Fibroblast of villous mesenchyme (primary cell): ENCODE measurements at regions not wholly inside any gene's neighbourhood (a gene's known extent, or its start where the extent isn't known, plus 50 kb on each side); places are given as distances from the start of the nearest gene placed in this dataset.

Experiments used
- DNase-seq: peaks from one replicate; pipeline ENCODE4 v3.0.0-alpha.2; 2010; ENCODE audit warnings: low read depth
- H3K4me3 ChIP-seq: 2 replicates; pipeline ENCODE4 v1.5.1; 2011; ENCODE audit warnings: low read depth, mild to moderate bottlenecking, low read length
- TF ChIP-seq, protein P1 (sequence below): IDR thresholded peaks from 2 replicates; pipeline ENCODE4 v1.5.1; 2012; ENCODE audit warnings: low read depth, mild to moderate bottlenecking, low read length; ENCODE audit not compliant: insufficient read depth

- no peak for DNase-seq
- no peak overlapping the region for H3K4me3 ChIP-seq
- TF ChIP-seq, protein P1, sequence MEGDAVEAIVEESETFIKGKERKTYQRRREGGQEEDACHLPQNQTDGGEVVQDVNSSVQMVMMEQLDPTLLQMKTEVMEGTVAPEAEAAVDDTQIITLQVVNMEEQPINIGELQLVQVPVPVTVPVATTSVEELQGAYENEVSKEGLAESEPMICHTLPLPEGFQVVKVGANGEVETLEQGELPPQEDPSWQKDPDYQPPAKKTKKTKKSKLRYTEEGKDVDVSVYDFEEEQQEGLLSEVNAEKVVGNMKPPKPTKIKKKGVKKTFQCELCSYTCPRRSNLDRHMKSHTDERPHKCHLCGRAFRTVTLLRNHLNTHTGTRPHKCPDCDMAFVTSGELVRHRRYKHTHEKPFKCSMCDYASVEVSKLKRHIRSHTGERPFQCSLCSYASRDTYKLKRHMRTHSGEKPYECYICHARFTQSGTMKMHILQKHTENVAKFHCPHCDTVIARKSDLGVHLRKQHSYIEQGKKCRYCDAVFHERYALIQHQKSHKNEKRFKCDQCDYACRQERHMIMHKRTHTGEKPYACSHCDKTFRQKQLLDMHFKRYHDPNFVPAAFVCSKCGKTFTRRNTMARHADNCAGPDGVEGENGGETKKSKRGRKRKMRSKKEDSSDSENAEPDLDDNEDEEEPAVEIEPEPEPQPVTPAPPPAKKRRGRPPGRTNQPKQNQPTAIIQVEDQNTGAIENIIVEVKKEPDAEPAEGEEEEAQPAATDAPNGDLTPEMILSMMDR = no peak
Observed at GRCh38 chr3:190926619-190927018, 64.1 kb upstream of the GMNC start.

GRCh38 chr3:190912736-190913135, 50.2 kb upstream of the GMNC start:
- TF ChIP-seq, protein P1 = no peak
- DNase-seq = no peak
- no peak overlapping the region for H3K4me3 ChIP-seq
